CD4-positive, alpha-beta T cell treated with Interleukin-6 for 4 hours (primary cell): ENCODE measurements at regions not wholly inside any gene's neighbourhood (a gene's known extent, or its start where the extent isn't known, plus 50 kb on each side); places are given as distances from the start of the nearest gene placed in this dataset.
A peak's percentile ranks its signal among the peaks of the same experiment; 100 is the strongest.
"Not testable (repeated sequence)": the region's sequence is repeated elsewhere in the genome, so short reads cannot be mapped to it uniquely, and the experiment has no call there.

Experiments
- DNase-seq: peaks from one replicate; pipeline ENCODE4 v3.0.0-alpha.2; 2020; ENCODE audit warnings: mixed read lengths

- DNase-seq = no peak
These were observed 77.5 kb upstream of the CDK6 start for GRCh38 chr7:92913849-92914248.

GRCh38 chr7:92910976-92911375 lies 74.6 kb upstream of the CDK6 start:
- DNase-seq = no peak

GRCh38 chr7:92909686-92910475 lies 73.5 kb upstream of the CDK6 start:
- no peak for DNase-seq

- peak; percentile 79 for DNase-seq
These were observed 68.1 kb upstream of the CDK6 start for GRCh38 chr7:92904244-92905131.

GRCh38 chr7:92898798-92899197 lies 62.4 kb upstream of the CDK6 start:
- no peak for DNase-seq

- not testable (repeated sequence) for DNase-seq
These were observed 58.5 kb upstream of the CDK6 start for GRCh38 chr7:92894857-92895256.

GRCh38 chr7:92889081-92889480 lies 52.7 kb upstream of the CDK6 start:
- DNase-seq = no peak
